ENCODE measurements at regions not wholly inside any gene's neighbourhood (a gene's known extent, or its start where the extent isn't known, plus 50 kb on each side); places are given as distances from the start of the nearest gene placed in this dataset.

DNA sequence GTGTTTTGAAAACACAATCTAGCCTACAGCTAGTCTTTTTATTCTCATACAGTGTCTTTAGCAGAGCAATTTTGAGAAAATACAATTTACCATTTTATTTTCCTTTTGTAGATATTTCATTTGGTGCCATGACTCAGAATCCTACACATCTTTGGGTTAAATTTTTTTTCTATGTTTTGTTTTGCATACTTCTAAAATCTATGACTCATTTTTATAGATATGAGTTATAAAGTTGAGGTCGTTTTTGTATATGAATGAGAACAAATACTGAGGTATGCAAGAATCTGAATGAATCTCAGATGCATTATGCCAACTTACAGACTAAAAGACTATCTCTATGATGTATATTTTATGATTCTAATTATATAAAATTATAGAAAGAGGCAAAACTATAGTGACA is 206.5 kb upstream of the ANXA10 start:
- Histone ChIP-seq H4K8ac (ENCODE audit: extremely low read depth, insufficient read depth, low read length) (no peak overlapping the region), H3K27me3 (replicated peaks in 1 of 4; ENCODE audit: control insufficient read depth in 3 of 4, extremely low read depth in 1 of 4, insufficient read depth in 3 of 4, low read length in 3 of 4) (no peaks in the 10 kb centered on the region), H3K14ac (ENCODE audit: insufficient read length) (no peak overlapping the region), H2BK120ac (replicated peaks; ENCODE audit: low read depth, low read length) (no peak overlapping the region), H3K4me2 (ENCODE audit: insufficient read depth in 1 of 2, low read depth in 2 of 2, low read length in 2 of 2) (no peak overlapping the region), H3K36me3 (ENCODE audit: control insufficient read depth in 2 of 4, insufficient read depth in 4 of 4, low read length in 3 of 4) (no peaks in the 10 kb centered on the region), H2AK5ac (ENCODE audit: low read depth, low read length) (no peak overlapping the region), H3K9ac (replicated peaks in 1 of 4; ENCODE audit: extremely low read depth in 1 of 4, low read depth in 3 of 4, low read length in 3 of 4) (no peak overlapping the region), H3K9me3 (ENCODE audit: insufficient read depth in 2 of 2, low read depth in 1 of 2, low read length in 1 of 2) (no peaks in the 10 kb centered on the region), H3K4me1 (replicated peaks in 1 of 4; ENCODE audit: control insufficient read depth in 3 of 4, insufficient read depth in 4 of 4, low read length in 3 of 4) (peaks cover 0 to 6% (median 3%) of the 10 kb centered on the region in 4 experiments; a peak in 4 of 7 replicates), H3K23me2 (ENCODE audit: low read depth, low read length) (no peaks in the 10 kb centered on the region), H3K18ac (ENCODE audit: extremely low read depth, low read length) (no peak overlapping the region), H4K20me1 (replicated peaks in 1 of 2; ENCODE audit: control insufficient read depth in 1 of 2, insufficient read depth in 2 of 2, low read length in 2 of 2) (no peaks in the 10 kb centered on the region), H3K56ac (replicated peaks; ENCODE audit: insufficient read length, low read depth, low read length) (no peak overlapping the region), H3K79me1 (ENCODE audit: low read depth, low read length) (no peaks in the 10 kb centered on the region), H3K27ac (ENCODE audit: low read depth, low read length) (no peak overlapping the region), H4K91ac (replicated peaks; ENCODE audit: insufficient read length, low read length) (no peak overlapping the region), H2BK15ac (ENCODE audit: low read length) (no peak overlapping the region), H2BK12ac (ENCODE audit: low read depth, low read length) (no peak overlapping the region), H2AFZ (ENCODE audit: low read length) (no peak overlapping the region), H3K4me3 (ENCODE audit: extremely low read depth in 1 of 4, insufficient read depth in 2 of 4, low read depth in 3 of 4, low read length in 4 of 4) (no peak overlapping the region), H2BK5ac (ENCODE audit: low read depth, low read length) (no peak overlapping the region), H4K5ac (ENCODE audit: insufficient read length, low read depth, low read length) (no peak overlapping the region), H3K4ac (replicated peaks; ENCODE audit: insufficient read length, low read depth, low read length) (no peak overlapping the region), H2BK20ac (ENCODE audit: low read length) (no peak overlapping the region), H3K79me2 (ENCODE audit: control insufficient read depth in 1 of 2, insufficient read depth in 2 of 2, low read length in 2 of 2) (no peaks in the 10 kb centered on the region), H3K23ac (ENCODE audit: insufficient read length) (no peak overlapping the region)
- FAIRE-seq (no peak), DNase-seq (ENCODE audit: low read depth in 1 of 2, low spot score in 2 of 2) (no peak)
- ChIA-PET CTCF (ENCODE audit: partially characterized antibody) (no interaction called here), POLR2A (ENCODE audit: partially characterized antibody) (no interaction called here)
- TF ChIP-seq SP4 (IDR thresholded peaks at IDR 0.05; ENCODE audit: low read length) (no peak), ATF2 (IDR thresholded peaks at IDR 0.05; ENCODE audit: low read length) (no peak), EGR1 (IDR thresholded peaks at IDR 0.05; ENCODE audit: borderline replicate concordance, low read depth, low read length) (no peak), RAD21 (IDR thresholded peaks at IDR 0.05 in 1 of 2, conservative IDR thresholded peaks at IDR 0.05 in 1 of 2; ENCODE audit: low read depth in 2 of 2, low read length in 2 of 2) (no peak), RBBP5 (IDR thresholded peaks at IDR 0.05; ENCODE audit: borderline replicate concordance, low read depth, low read length) (no peak), EP300 (IDR thresholded peaks at IDR 0.05; ENCODE audit: borderline replicate concordance in 1 of 2, low read depth in 2 of 2, low read length in 2 of 2) (no peak), JUND (IDR thresholded peaks at IDR 0.05; ENCODE audit: low read length) (no peak), HDAC6 (IDR thresholded peaks at IDR 0.05; ENCODE audit: low read depth, low read length) (no peak), SAP30 (IDR thresholded peaks at IDR 0.05; ENCODE audit: insufficient read depth, insufficient replicate concordance, low read length) (no peak), SRF (IDR thresholded peaks at IDR 0.05; ENCODE audit: low read depth, low read length) (no peak)
- WGBS, 2 experiments (ENCODE audit: extremely low coverage in 1 of 2, insufficient coverage in 1 of 2, insufficient read length in 1 of 2, insufficient replicate concordance in 2 of 2, low coverage in 1 of 2, low lambda C conversion rate in 2 of 2, missing lambda C conversion rate in 1 of 2): 77% methylated on average over 1 of the region's 1 CpG; no CpG with 5 or more reads in 1 of the 2 experiments
